Naive thymus-derived CD8-positive, alpha-beta T cell (primary cell): ENCODE measurements at regions not wholly inside any gene's neighbourhood (a gene's known extent, or its start where the extent isn't known, plus 50 kb on each side); places are given as distances from the start of the nearest gene placed in this dataset.
A peak's percentile ranks its signal among the peaks of the same experiment; 100 is the strongest.

ENCODE experiments used
- ATAC-seq, 2 donors: fragments of 150-1000 bp; cut with Tn5 transposase in 1 of 2; sonication (Bioruptor Pico), chemical (Tn5 transposase) in 1 of 2; 1 replicate in 1 of 2; 2 replicates in 1 of 2; pipeline ENCODE4 v1.10.0; 2021; ENCODE audit warnings: mild to moderate bottlenecking in 2 of 2, moderate library complexity in 2 of 2
- POLR2A ChIA-PET: fragments of 350-600 bp; sonication (Branson Sonifier 250); formaldehyde crosslinking; loops from one replicate; lab custom pipeline; 2021; ENCODE audit warnings: antibody characterized with exemption; lab: Charles Lee
- DNase-seq, 10 donors: peaks; one replicate each; pipeline versions ENCODE4 v3.0.0 to v3.0.0-alpha.2; 2020 to 2022
- H3K27ac Mint-ChIP-seq, 10 donors: one replicate each; pipeline ENCODE4 v1.8.0; 2020 to 2022; ENCODE audit warnings: mild to moderate bottlenecking in 10 of 10, mixed read lengths in 10 of 10, moderate library complexity in 4 of 10, inconsistent platforms in 1 of 10
- H3K27me3 Mint-ChIP-seq, 5 donors: one replicate each; pipeline ENCODE4 v1.8.0; 2021 to 2022; ENCODE audit warnings: mixed read lengths in 5 of 5
- H3K36me3 Mint-ChIP-seq, 3 donors: one replicate each; pipeline ENCODE4 v1.8.0; 2020 to 2022; ENCODE audit warnings: mixed read lengths in 3 of 3, mild to moderate bottlenecking in 2 of 3, inconsistent platforms in 1 of 3
- H3K4me1 Mint-ChIP-seq, 4 donors: one replicate each; pipeline ENCODE4 v1.8.0; 2021 to 2022; ENCODE audit warnings: mixed read lengths in 4 of 4
- H3K4me3 Mint-ChIP-seq, 10 donors: one replicate each; pipeline ENCODE4 v1.8.0; 2020 to 2022; ENCODE audit warnings: mild to moderate bottlenecking in 10 of 10, mixed read lengths in 10 of 10, moderate library complexity in 6 of 10, inconsistent platforms in 1 of 10
- H3K9me3 Mint-ChIP-seq, 9 donors: one replicate each; pipeline ENCODE4 v1.8.0; 2020 to 2022; ENCODE audit warnings: mixed read lengths in 9 of 9, mild to moderate bottlenecking in 3 of 9, inconsistent platforms in 1 of 9, moderate library complexity in 1 of 9

GRCh38 chr2:236657801-236658200 is 88.2 kb downstream of the ACKR3 start:
- DNase-seq (no peak), ATAC-seq (no peak)
- H3K27me3 Mint-ChIP-seq: peaks cover 5 to 49% (median 20%) of the 10 kb centered on the region in 5 donors
- H3K4me3 Mint-ChIP-seq: no peak overlapping the region
- H3K36me3 Mint-ChIP-seq: no peaks in the 10 kb centered on the region
- no peaks in the 10 kb centered on the region for H3K4me1 Mint-ChIP-seq
- POLR2A ChIA-PET: no interaction called here
- no peaks in the 10 kb centered on the region for H3K9me3 Mint-ChIP-seq
- H3K27ac Mint-ChIP-seq: no peak overlapping the region

- Mint-ChIP-seq H3K36me3 (no peaks in the 10 kb centered on the region), H3K27me3 (peaks cover 5 to 51% (median 27%) of the 10 kb centered on the region in 5 donors), H3K4me1 (no peaks in the 10 kb centered on the region), H3K4me3 (no peak overlapping the region), H3K9me3 (no peaks in the 10 kb centered on the region), H3K27ac (no peak overlapping the region)
- POLR2A ChIA-PET: no interaction called here
- DNase-seq (no peak), ATAC-seq (no peak)
Measured at GRCh38 chr2:236658974-236659757, 89.5 kb downstream of the ACKR3 start.

- Mint-ChIP-seq H3K27ac (no peak overlapping the region), H3K4me3 (no peak overlapping the region), H3K4me1 (no peaks in the 10 kb centered on the region), H3K36me3 (no peaks in the 10 kb centered on the region), H3K9me3 (no peaks in the 10 kb centered on the region), H3K27me3 (peaks cover 5 to 55% (median 28%) of the 10 kb centered on the region in 5 donors)
- POLR2A ChIA-PET: no interaction called here
- ATAC-seq: no peak
- DNase-seq: no peak
Measured at GRCh38 chr2:236659758-236660150, 90.1 kb downstream of the ACKR3 start.

- Mint-ChIP-seq H3K9me3 (peaks cover 0 to 3% (median 0%) of the 10 kb centered on the region in 9 donors), H3K27ac (no peak overlapping the region), H3K27me3 (peaks cover 7 to 49% (median 24%) of the 10 kb centered on the region in 5 donors), H3K4me1 (no peaks in the 10 kb centered on the region), H3K4me3 (no peak overlapping the region), H3K36me3 (peaks cover 0 to 2% (median 0%) of the 10 kb centered on the region in 3 donors)
- POLR2A ChIA-PET: no interaction called here
- ATAC-seq (no peak), DNase-seq (no peak)
Measured at GRCh38 chr2:236661061-236661761, 91.6 kb downstream of the ACKR3 start.

- Mint-ChIP-seq H3K36me3 (peaks cover 0 to 6% (median 0%) of the 10 kb centered on the region in 3 donors), H3K27ac (no peak overlapping the region), H3K27me3 (peaks cover 8 to 45% (median 24%) of the 10 kb centered on the region in 5 donors), H3K4me1 (peaks cover 0 to 2% (median 0%) of the 10 kb centered on the region in 4 donors), H3K9me3 (peaks cover 0 to 9% (median 2%) of the 10 kb centered on the region in 9 donors), H3K4me3 (no peak overlapping the region)
- ATAC-seq: no peak
- POLR2A ChIA-PET: no interaction called here
- DNase-seq: no peak
Measured at GRCh38 chr2:236661762-236662110, 92.1 kb downstream of the ACKR3 start.

- DNase-seq: no peak
- peak overlapping the region in 1 of 10 donors; percentile 3 for H3K27ac Mint-ChIP-seq
- no peak for ATAC-seq
- H3K9me3 Mint-ChIP-seq: peaks cover 0 to 10% (median 2%) of the 10 kb centered on the region in 9 donors
- POLR2A ChIA-PET: no interaction called here
- peaks cover 8 to 39% (median 20%) of the 10 kb centered on the region in 5 donors for H3K27me3 Mint-ChIP-seq
- H3K4me3 Mint-ChIP-seq: no peak overlapping the region
- H3K4me1 Mint-ChIP-seq: peaks cover 0 to 2% (median 0%) of the 10 kb centered on the region in 4 donors
- peaks cover 0 to 6% (median 0%) of the 10 kb centered on the region in 3 donors for H3K36me3 Mint-ChIP-seq
Measured at GRCh38 chr2:236662231-236663185, 92.9 kb downstream of the ACKR3 start.

GRCh38 chr2:236663287-236664101 is 93.9 kb downstream of the ACKR3 start:
- peaks cover 0 to 10% (median 2%) of the 10 kb centered on the region in 9 donors for H3K9me3 Mint-ChIP-seq
- peaks cover 0 to 2% (median 0%) of the 10 kb centered on the region in 4 donors for H3K4me1 Mint-ChIP-seq
- peaks cover 7 to 34% (median 15%) of the 10 kb centered on the region in 5 donors for H3K27me3 Mint-ChIP-seq
- no peak for ATAC-seq
- H3K36me3 Mint-ChIP-seq: peaks cover 0 to 6% (median 0%) of the 10 kb centered on the region in 3 donors
- POLR2A ChIA-PET: no interaction called here
- DNase-seq: no peak
- no peak overlapping the region for H3K27ac Mint-ChIP-seq
- no peak overlapping the region for H3K4me3 Mint-ChIP-seq

GRCh38 chr2:236664136-236664535 is 94.5 kb downstream of the ACKR3 start:
- Mint-ChIP-seq H3K4me3 (no peak overlapping the region), H3K27me3 (peaks cover 5 to 29% (median 14%) of the 10 kb centered on the region in 5 donors)
- POLR2A ChIA-PET: no interaction called here

GRCh38 chr2:236665101-236665500 is 95.5 kb downstream of the ACKR3 start:
- POLR2A ChIA-PET: no interaction called here
- no peak for DNase-seq
- Mint-ChIP-seq H3K4me3 (no peak overlapping the region), H3K9me3 (peaks cover 0 to 10% (median 2%) of the 10 kb centered on the region in 9 donors), H3K36me3 (peaks cover 0 to 6% (median 0%) of the 10 kb centered on the region in 3 donors), H3K4me1 (peaks cover 0 to 2% (median 0%) of the 10 kb centered on the region in 4 donors), H3K27me3 (peaks cover 5 to 23% (median 10%) of the 10 kb centered on the region in 5 donors), H3K27ac (no peak overlapping the region)
- no peak for ATAC-seq

More at GRCh38 chr2:236664136-236664535, 94.5 kb downstream of the ACKR3 start:
- no peak for ATAC-seq
- peaks cover 0 to 6% (median 0%) of the 10 kb centered on the region in 3 donors for H3K36me3 Mint-ChIP-seq
- no peak overlapping the region for H3K27ac Mint-ChIP-seq
- H3K4me1 Mint-ChIP-seq: peaks cover 0 to 2% (median 0%) of the 10 kb centered on the region in 4 donors
- H3K9me3 Mint-ChIP-seq: peaks cover 0 to 10% (median 2%) of the 10 kb centered on the region in 9 donors
- DNase-seq: no peak

GRCh38 chr2:236665572-236666118 is 96.0 kb downstream of the ACKR3 start:
- Mint-ChIP-seq H3K4me1 (peaks cover 0 to 2% (median 0%) of the 10 kb centered on the region in 4 donors), H3K4me3 (no peak overlapping the region), H3K27ac (no peak overlapping the region), H3K9me3 (peaks cover 0 to 10% (median 2%) of the 10 kb centered on the region in 9 donors), H3K27me3 (peaks cover 5 to 26% (median 11%) of the 10 kb centered on the region in 5 donors), H3K36me3 (peaks cover 0 to 6% (median 0%) of the 10 kb centered on the region in 3 donors)
- POLR2A ChIA-PET: no interaction called here
- ATAC-seq: no peak
- no peak for DNase-seq

- H3K36me3 Mint-ChIP-seq: peaks cover 0 to 6% (median 0%) of the 10 kb centered on the region in 3 donors
- POLR2A ChIA-PET: no interaction called here
- peaks cover 5 to 32% (median 14%) of the 10 kb centered on the region in 5 donors for H3K27me3 Mint-ChIP-seq
- peaks cover 0 to 10% (median 2%) of the 10 kb centered on the region in 9 donors for H3K9me3 Mint-ChIP-seq
- ATAC-seq (no peak), DNase-seq (no peak)
- peaks cover 0 to 2% (median 0%) of the 10 kb centered on the region in 4 donors for H3K4me1 Mint-ChIP-seq
- no peak overlapping the region for H3K4me3 Mint-ChIP-seq
- H3K27ac Mint-ChIP-seq: no peak overlapping the region
Measured at GRCh38 chr2:236666646-236667204, 97.1 kb downstream of the ACKR3 start.
